WTC11 (cell line): ENCODE measurements at regions not wholly inside any gene's neighbourhood (a gene's known extent, or its start where the extent isn't known, plus 50 kb on each side); places are given as distances from the start of the nearest gene placed in this dataset.

Experiments used
- ATF3 ChIP-seq: sonication (generic); formaldehyde crosslinking; conservative IDR thresholded peaks from 2 replicates; pipeline ENCODE4 v1.8.1; 2022; ENCODE audit warnings: mild to moderate bottlenecking, missing genetic modification reagents
- CREB1 ChIP-seq: sonication (generic); formaldehyde crosslinking; IDR thresholded peaks from 2 replicates; pipeline ENCODE4 v1.8.0; 2023; ENCODE audit warnings: mild to moderate bottlenecking, missing genetic modification reagents
- CTCF ChIP-seq: fragments of 200-600 bp; IDR thresholded peaks from 2 replicates; pipeline ENCODE4 v1.8.0; 2022; ENCODE audit warnings: antibody characterized with exemption
- E2F1 ChIP-seq: sonication (generic); formaldehyde crosslinking; IDR thresholded peaks from 2 replicates; pipeline ENCODE4 v1.8.0; 2022; ENCODE audit warnings: mild to moderate bottlenecking, missing genetic modification reagents
- E2F5 ChIP-seq: sonication (generic); formaldehyde crosslinking; IDR thresholded peaks from 2 replicates; pipeline ENCODE4 v1.8.1; 2022; ENCODE audit warnings: mild to moderate bottlenecking, moderate library complexity, missing genetic modification reagents
- ESRRA ChIP-seq: sonication (generic); formaldehyde crosslinking; IDR thresholded peaks from 2 replicates; pipeline ENCODE4 v1.8.1; 2022; ENCODE audit warnings: mild to moderate bottlenecking, missing genetic modification reagents, borderline replicate concordance
- IRF2 ChIP-seq: sonication (generic); formaldehyde crosslinking; IDR thresholded peaks from 2 replicates; pipeline ENCODE4 v1.8.0; 2022; ENCODE audit warnings: low read depth, missing genetic modification reagents, borderline replicate concordance
- PRDM15 ChIP-seq: sonication (generic); formaldehyde crosslinking; IDR thresholded peaks from 2 replicates; pipeline ENCODE4 v1.8.0; 2022; ENCODE audit warnings: missing genetic modification reagents
- ZNF121 ChIP-seq: sonication (generic); formaldehyde crosslinking; IDR thresholded peaks from 2 replicates; pipeline ENCODE4 v1.8.0; 2023; ENCODE audit warnings: missing genetic modification reagents
- ZNF317 ChIP-seq: sonication (generic); formaldehyde crosslinking; IDR thresholded peaks from 2 replicates; pipeline ENCODE4 v1.8.1; 2023; ENCODE audit warnings: low read depth, mild to moderate bottlenecking, moderate library complexity, missing genetic modification reagents, borderline replicate concordance

GRCh38 chr12:105756961-105757360 lies 381.8 kb downstream of the NUAK1 start:
- TF ChIP-seq CREB1 (CRISPR knock-in tag) (no peak), CTCF (no peak), E2F1 (CRISPR knock-in tag) (no peak), PRDM15 (CRISPR knock-in tag) (no peak), ZNF121 (no peak), E2F5 (CRISPR knock-in tag) (no peak), IRF2 (CRISPR knock-in tag) (no peak), ZNF317 (CRISPR knock-in tag) (no peak), ATF3 (no peak), ESRRA (CRISPR knock-in tag) (no peak)
